8988T (cell line): ENCODE measurements at regions not wholly inside any gene's neighbourhood (a gene's known extent, or its start where the extent isn't known, plus 50 kb on each side); places are given as distances from the start of the nearest gene placed in this dataset.

ENCODE experiments used
- DNase-seq: peaks from one replicate; pipeline ENCODE4 v3.0.0; 2011

GRCh38 chr12:59839514-59839913, 243.7 kb downstream of the SLC16A7 start:
- no peak for DNase-seq

DNA sequence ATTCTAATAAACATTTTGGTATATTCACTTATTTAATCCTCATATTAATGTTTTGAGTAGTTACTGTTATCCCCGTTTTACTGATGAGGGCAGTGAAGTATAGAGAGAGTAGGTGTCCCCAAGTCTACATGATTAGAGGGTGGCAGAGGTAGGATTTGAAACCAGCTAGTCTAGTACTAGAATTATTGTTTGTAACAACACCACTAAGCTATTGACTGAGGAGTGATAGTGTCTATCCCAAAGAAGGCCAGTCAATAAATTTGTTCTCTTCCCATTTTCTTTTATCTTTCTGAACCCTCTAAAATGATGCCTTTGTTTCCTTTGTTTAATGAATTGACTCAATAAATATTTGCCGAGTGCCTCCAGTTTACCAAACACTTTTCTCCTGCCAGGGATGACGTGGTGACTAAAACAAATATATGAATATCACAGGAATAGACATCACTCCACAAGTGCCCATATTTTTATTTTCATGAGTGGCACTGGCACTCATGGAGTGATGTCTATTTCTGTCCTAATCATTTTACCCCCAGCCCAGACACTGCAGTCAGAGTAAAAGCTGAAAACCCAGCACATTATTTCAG, 247.5 kb downstream of the SLC16A7 start:
- no peak for DNase-seq

DNA sequence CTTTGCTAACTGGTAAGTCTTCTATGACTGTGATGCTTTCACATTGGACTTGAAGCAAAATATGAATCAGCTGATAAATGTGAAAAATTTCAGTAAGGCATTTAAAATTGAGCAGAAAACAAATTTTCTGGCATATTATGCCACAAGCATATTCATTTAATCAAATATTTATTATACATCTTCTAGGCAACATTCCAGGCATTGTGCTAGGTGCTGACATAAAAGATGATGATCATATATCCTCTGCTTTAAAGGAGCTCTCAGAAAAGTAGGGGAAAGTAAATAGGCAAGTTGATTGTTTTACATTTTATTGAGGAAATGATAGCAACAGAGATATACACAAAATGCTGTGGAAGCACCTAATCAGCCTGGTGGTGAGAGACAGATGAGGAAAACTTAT, 248.9 kb downstream of the SLC16A7 start:
- DNase-seq, result no peak

GRCh38 chr12:59845293-59845692, 249.5 kb downstream of the SLC16A7 start:
- DNase-seq, result no peak

DNA sequence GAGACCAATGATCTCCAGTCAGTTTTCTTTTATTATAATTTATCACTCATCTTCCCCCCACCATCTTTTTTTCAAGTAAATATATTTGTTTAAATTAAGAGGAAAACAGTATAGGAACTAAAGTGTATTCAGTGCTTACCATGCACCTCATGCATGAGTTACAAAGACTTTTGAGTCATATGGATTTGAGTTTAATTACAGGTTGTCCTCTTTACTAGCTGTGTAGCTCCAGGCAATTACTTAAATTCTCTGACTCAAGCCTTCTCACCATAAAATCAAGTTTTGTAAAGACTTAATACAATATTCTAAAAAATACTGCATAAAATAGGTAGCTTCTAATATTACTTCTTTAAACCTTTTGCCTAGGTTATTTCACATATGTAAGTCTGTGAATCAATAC, 251.3 kb downstream of the SLC16A7 start:
- no peak for DNase-seq

GRCh38 chr12:59850268-59850667, 254.4 kb downstream of the SLC16A7 start:
- no peak for DNase-seq

DNA sequence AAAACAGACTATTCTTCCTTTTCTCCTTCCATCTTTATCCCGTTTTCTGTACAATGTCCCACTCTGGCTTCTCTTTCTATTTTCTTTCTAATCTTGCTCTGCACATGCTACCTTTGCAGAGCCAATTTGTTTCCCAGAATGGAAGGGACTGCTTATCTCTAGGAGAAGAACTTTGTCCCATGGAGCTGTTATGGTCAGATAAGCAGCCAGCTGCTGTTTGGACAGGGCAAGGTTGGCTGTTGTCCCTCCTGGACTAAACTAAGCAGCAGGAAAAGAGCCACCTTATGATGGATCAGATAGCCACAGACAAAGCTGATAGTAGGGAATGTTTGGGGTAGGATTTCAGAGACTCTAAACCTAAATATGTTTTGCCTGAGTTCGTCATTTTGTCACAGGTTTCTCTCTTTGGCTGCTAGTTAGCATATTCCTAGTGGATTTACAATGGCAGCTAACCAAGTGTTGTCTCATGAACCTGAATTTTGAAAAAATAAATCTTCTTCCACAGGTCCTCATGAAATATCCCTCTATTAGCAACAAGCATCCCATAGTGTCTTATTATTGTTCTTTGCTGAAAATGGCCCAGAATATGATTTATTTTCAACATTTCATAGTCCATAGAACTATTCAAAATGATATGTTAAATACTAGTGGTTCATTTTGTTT, 262.8 kb downstream of the SLC16A7 start:
- DNase-seq, result no peak

DNA sequence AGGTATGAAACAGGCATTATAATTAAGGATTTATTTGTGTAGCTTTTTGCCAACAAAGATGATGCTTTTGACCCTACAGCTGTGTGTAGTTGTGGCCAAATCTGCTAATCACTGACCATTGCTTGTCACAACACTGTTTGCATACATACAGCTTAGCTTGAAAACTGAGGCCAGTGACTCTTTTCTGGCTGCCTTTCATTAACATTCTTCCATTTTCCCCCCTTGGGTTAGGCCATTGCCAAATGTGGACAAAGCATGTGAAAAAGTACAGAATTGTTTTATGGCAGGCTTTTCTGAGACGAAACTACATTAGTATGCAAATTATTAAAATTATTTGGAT, 263.3 kb downstream of the SLC16A7 start:
- DNase-seq, result no peak

DNA sequence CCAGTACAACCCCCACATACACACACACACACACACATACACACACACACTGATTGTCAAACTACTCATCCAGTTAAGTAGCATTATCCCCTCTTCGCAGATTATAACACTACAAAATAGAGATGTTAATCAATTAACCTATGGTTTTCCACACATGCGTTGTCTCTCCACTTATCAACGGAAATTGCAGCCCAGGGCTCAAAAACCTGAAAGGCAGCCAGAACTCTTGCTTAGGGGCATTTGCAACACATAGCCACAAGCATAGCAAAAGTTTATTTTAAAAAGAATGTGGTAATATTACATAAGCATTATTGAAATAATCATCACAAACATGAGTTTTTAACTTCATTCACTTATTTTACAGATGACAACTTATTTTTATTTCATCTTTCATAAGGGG, 265.8 kb downstream of the SLC16A7 start:
- no peak for DNase-seq

DNA sequence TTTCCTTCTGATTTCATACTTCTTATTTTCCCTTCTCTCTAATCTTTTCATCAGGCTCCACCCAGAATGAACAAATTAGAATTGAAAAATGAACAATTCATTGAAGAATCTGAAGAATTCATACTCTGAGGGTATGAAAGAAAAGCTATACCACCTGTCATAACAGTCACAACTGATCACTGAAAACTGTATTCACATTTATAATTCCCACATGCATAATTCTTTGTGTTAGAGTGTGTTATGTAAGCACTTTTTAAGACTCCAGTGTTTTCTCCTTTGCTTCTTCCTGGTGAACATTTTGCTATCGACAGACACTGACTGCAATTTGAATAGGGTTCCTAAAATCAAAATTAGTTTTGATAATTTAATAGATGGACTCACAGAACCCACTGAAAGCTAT, 271.2 kb downstream of the SLC16A7 start:
- DNase-seq, result no peak

DNA sequence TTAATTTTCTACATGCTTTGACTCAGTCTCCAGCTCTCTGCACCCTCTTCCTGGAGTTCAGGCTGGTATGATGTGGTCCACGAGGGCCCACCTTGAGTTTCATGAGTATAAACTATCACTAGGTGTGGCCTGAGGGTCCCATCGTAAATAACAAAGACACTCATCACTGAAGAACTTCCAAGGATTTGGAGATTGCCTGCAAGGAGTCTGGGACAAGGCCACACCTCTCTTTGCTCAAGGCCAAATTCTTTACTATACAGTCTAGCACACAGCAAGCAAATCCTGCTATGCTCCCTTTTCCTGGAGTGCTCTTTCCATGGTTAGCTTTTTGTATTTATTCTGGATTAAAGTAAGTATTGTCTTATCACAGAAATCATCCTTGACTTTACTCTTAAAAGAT, 271.9 kb downstream of the SLC16A7 start:
- no peak for DNase-seq

GRCh38 chr12:59871779-59872178, 275.9 kb downstream of the SLC16A7 start:
- no peak for DNase-seq

- DNase-seq, result no peak
Measured at GRCh38 chr12:59873136-59873535, 277.3 kb downstream of the SLC16A7 start.

DNA sequence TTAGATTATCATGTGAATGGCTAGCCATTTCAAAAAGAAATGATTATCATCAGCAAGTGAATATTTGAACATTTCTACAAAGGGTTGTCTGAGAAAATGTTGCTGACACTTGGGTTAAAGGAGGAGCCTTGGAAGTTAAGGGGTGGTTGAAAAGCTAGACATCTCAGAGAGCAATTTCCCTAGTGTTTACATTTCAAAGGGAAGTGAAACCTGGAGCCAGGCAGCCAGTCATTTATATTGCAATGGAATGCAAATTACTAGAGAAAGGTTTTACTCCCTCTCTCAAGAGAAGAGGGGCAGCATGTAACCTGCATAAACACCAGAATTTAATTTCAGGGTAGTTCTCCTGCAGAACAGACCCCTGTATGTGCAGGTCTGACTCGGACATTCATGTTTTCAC, 279.0 kb downstream of the SLC16A7 start:
- no peak for DNase-seq

DNA sequence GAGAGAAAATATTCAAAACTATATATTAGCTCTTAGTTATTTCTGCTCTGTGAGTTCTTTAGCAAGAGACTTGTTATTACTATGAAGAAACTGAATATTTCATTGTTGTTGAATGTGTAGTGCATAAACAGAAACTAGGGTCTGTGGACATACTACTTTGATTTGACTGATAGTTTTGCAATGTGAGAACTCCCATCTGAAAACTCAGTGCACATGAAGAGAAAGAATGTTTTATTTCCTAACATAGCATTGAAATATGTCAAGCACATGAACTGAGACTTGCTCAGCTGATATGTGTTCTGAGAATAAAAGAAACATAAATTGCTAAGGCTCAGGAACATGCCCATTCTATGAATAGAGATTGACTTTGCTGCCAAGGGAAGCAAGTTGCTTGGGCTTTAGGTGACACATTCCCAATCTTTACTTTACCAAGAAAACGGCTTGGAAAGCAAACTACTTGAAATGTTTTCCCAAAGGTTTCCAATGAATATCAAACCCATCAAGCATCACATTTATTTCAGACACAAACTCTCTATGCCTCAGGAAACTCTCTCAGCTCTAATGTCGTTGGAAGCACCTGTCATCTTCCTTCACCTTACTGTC, 290.4 kb downstream of the SLC16A7 start:
- DNase-seq, result no peak

- DNase-seq, result no peak
Measured at GRCh38 chr12:59887178-59887577, 291.3 kb downstream of the SLC16A7 start.

- no peak for DNase-seq
Measured at GRCh38 chr12:59890896-59891579, 295.2 kb downstream of the SLC16A7 start.

GRCh38 chr12:59895166-59895775, 299.4 kb downstream of the SLC16A7 start:
- DNase-seq, result no peak

- DNase-seq, result no peak
Measured at GRCh38 chr12:59904874-59905521, 309.2 kb downstream of the SLC16A7 start.

- DNase-seq, result no peak
Measured at GRCh38 chr12:59911516-59911915, 315.7 kb downstream of the SLC16A7 start.

- DNase-seq, result no peak
Measured at GRCh38 chr12:59916988-59917387, 321.2 kb downstream of the SLC16A7 start.

- no peak for DNase-seq
Measured at GRCh38 chr12:59927032-59927431, 331.2 kb downstream of the SLC16A7 start.

DNA sequence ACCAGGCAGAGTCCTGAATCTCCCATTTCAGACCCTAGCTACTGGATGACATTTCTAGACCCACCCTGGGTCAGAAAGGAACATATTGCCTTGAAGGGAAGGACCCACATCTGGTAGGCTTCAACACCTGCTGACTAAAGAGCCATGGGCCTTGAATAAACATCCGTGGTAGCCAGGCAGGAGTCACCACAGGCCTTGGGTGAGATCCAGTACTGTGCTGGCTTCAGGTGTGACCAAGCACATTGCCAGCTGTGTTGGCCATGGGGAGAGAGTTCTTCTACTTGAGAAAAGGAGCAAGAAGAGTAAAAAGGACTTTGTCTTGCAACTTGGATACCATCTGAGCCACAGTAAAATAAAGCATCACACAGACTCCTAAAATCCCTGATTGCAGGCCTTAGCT, 332.6 kb downstream of the SLC16A7 start:
- DNase-seq, result no peak
